ENCODE measurements at regions not wholly inside any gene's neighbourhood (a gene's known extent, or its start where the extent isn't known, plus 50 kb on each side); places are given as distances from the start of the nearest gene placed in this dataset.

DNA sequence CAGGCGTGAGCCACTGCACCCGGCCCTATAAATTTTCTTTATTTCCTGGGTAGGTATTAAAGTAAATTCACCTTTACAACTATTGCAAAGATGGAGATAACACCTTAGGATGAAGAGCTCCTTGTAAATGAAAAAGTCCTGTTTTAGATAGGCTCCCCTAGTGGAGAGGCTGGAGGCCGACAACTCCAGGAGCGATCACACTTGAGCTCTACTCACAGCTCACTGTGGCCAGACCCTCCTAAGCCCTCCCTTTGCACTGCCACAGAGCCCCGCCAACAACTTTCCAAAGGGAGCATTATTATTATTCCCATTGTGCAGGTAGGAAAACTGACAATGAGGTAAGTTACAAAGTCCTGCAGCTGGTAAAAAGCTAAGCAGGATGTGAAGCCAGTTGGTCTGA lies 139.1 kb upstream of the ERCC6L2 start:
- Histone ChIP-seq H3K4me1 (ENCODE audit: control insufficient read depth, insufficient read depth, low read length) (peaks cover 4% of the 10 kb centered on the region; the same call in 1 of the 2 replicates), H2BK15ac (ENCODE audit: low read depth, low read length) (no peak overlapping the region), H3K4me3 (ENCODE audit: insufficient read depth, low read depth, low read length) (no peak overlapping the region), H3K4me2 (ENCODE audit: low read depth, low read length) (no peak overlapping the region), H3K9me1 (ENCODE audit: insufficient read depth, low read length) (no peaks in the 10 kb centered on the region), H3K14ac (replicated peaks; ENCODE audit: low read depth, low read length) (no peak overlapping the region), H2BK120ac (ENCODE audit: low read depth, low read length) (no peak overlapping the region), H3K9ac (ENCODE audit: low read depth, low read length) (no peak overlapping the region), H2AFZ (replicated peaks; ENCODE audit: low read length, poor library complexity) (no peak overlapping the region), H3K23ac (ENCODE audit: low read depth, low read length) (no peak overlapping the region), H2AK5ac (ENCODE audit: low read depth, low read length) (no peak overlapping the region), H3K27me3 (ENCODE audit: control insufficient read depth, insufficient read depth, low read length) (peaks cover 11% of the 10 kb centered on the region), H3K9me3 (ENCODE audit: control insufficient read depth, insufficient read depth, low read length) (no peaks in the 10 kb centered on the region), H2AK9ac (replicated peaks; ENCODE audit: low read depth, low read length, poor library complexity) (no peak overlapping the region), H3K4ac (ENCODE audit: low read depth, low read length) (no peak overlapping the region), H2BK5ac (ENCODE audit: low read depth, low read length, poor library complexity, severe bottlenecking) (no peak overlapping the region), H3K79me1 (ENCODE audit: low read depth in 1 of 2, low read length in 2 of 2) (no peaks in the 10 kb centered on the region), H3K18ac (ENCODE audit: low read depth, low read length) (no peak overlapping the region), H4K20me1 (ENCODE audit: insufficient read depth, low read length) (no peaks in the 10 kb centered on the region), H3K56ac (ENCODE audit: extremely low read depth, insufficient read depth, low read length) (no peak overlapping the region), H4K8ac (ENCODE audit: low read depth in 2 of 2, low read length in 2 of 2) (no peak overlapping the region), H4K91ac (ENCODE audit: insufficient read depth, low read depth, low read length) (no peak overlapping the region), H3K27ac (ENCODE audit: insufficient read depth, low read length) (no peak overlapping the region), H3K36me3 (ENCODE audit: control insufficient read depth, insufficient read depth, low read length) (no peaks in the 10 kb centered on the region), H2BK20ac (ENCODE audit: low read depth, low read length) (no peak overlapping the region), H4K5ac (ENCODE audit: low read depth, low read length) (no peak overlapping the region)
- dilution Hi-C loops (cut with HindIII; ENCODE audit: low sequenced_read_pairs, unreplicated experiment) = no loop called here
- no TSS peak for BruUV-seq (replicated peaks)
- no peak for TF ChIP-seq USF2 (IDR thresholded peaks at IDR 0.05; ENCODE audit: low read depth, low read length)
- TF ChIP-seq, protein P1, sequence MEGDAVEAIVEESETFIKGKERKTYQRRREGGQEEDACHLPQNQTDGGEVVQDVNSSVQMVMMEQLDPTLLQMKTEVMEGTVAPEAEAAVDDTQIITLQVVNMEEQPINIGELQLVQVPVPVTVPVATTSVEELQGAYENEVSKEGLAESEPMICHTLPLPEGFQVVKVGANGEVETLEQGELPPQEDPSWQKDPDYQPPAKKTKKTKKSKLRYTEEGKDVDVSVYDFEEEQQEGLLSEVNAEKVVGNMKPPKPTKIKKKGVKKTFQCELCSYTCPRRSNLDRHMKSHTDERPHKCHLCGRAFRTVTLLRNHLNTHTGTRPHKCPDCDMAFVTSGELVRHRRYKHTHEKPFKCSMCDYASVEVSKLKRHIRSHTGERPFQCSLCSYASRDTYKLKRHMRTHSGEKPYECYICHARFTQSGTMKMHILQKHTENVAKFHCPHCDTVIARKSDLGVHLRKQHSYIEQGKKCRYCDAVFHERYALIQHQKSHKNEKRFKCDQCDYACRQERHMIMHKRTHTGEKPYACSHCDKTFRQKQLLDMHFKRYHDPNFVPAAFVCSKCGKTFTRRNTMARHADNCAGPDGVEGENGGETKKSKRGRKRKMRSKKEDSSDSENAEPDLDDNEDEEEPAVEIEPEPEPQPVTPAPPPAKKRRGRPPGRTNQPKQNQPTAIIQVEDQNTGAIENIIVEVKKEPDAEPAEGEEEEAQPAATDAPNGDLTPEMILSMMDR (conservative IDR thresholded peaks at IDR 0.05; ENCODE audit: low read depth, low read length) = peak; percentile 22; the same call in 1 of the 2 replicates
- ATAC-seq (ENCODE audit: low read depth) = no peak
- ChIA-PET CTCF (interaction anchor here (0.7 to 1.4 kb wide), 3 partner anchors 9 to 18 kb away, joined by 3 to 5 read pairs (median 3); no protein-coding TSS in a partner anchor), POLR2A (ENCODE audit: unreplicated experiment) (no interaction called here)
- intact Hi-C loops (cut with micrococcal nuclease) = no loop called here
- in situ Hi-C loops (cut with MboI; ENCODE audit: low sequenced_read_pairs) = loop anchor here (25.0 kb wide), 1 partner anchor 476 kb away; no protein-coding TSS in a partner anchor
- whole genome bisulfite sequencing, 2 experiments (ENCODE audit: extremely low coverage in 2 of 2, insufficient read length in 1 of 2) = no CpG with 5 or more reads among the region's 5 CpGs
- DNase-seq = no peak
